ENCODE measurements at regions not wholly inside any gene's neighbourhood (a gene's known extent, or its start where the extent isn't known, plus 50 kb on each side); places are given as distances from the start of the nearest gene placed in this dataset.
A peak's percentile ranks its signal among the peaks of the same experiment; 100 is the strongest.

DNA sequence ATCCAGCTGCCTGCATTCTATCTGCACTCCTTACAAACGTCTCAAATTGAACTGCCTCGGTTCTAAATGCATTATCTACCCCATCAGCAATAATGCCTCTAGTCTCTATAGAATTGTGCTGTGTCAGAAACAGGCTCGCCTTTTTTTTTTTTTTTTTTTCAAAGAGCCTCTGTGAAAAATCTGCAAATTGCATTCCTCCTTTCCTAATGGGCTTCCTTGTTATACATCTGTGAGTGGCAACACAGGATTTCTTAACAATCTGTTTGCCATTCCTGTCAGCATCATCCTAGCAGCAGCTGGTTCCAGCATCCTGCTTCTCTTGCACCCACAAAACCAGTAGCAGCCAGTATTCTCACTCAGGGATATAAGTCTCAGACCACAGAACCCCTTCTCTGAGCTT lies 413.5 kb upstream of the SEMA3D start:
- no peak for TF ChIP-seq CTCF (IDR thresholded peaks at IDR 0.05)
- H3K9me3 Mint-ChIP-seq (ENCODE audit: low read depth), result peaks cover 13% of the 10 kb centered on the region
- no peak overlapping the region for H3K27ac Mint-ChIP-seq (ENCODE audit: unreplicated experiment)
- DNase-seq (ENCODE audit: low spot score), result no peak
- no peaks in the 10 kb centered on the region for H3K27me3 Mint-ChIP-seq (ENCODE audit: low read depth)
- peaks cover 18% of the 10 kb centered on the region for H3K4me1 Mint-ChIP-seq (ENCODE audit: low read depth)
- no peaks in the 10 kb centered on the region for H3K36me3 Mint-ChIP-seq (ENCODE audit: low read depth)
- no peak overlapping the region for H3K4me3 Mint-ChIP-seq (ENCODE audit: unreplicated experiment)

GRCh38 chr7:85596827-85597226 lies 410.0 kb upstream of the SEMA3D start:
- Mint-ChIP-seq H3K27me3 (ENCODE audit: low read depth) (no peaks in the 10 kb centered on the region), H3K4me1 (ENCODE audit: low read depth) (peaks cover 27% of the 10 kb centered on the region), H3K9me3 (ENCODE audit: low read depth) (no peaks in the 10 kb centered on the region), H3K36me3 (ENCODE audit: low read depth) (no peaks in the 10 kb centered on the region), H3K4me3 (ENCODE audit: unreplicated experiment) (no peak overlapping the region), H3K27ac (ENCODE audit: unreplicated experiment) (no peak overlapping the region)
- TF ChIP-seq CTCF (IDR thresholded peaks at IDR 0.05), result no peak
- DNase-seq (ENCODE audit: low spot score), result no peak

DNA sequence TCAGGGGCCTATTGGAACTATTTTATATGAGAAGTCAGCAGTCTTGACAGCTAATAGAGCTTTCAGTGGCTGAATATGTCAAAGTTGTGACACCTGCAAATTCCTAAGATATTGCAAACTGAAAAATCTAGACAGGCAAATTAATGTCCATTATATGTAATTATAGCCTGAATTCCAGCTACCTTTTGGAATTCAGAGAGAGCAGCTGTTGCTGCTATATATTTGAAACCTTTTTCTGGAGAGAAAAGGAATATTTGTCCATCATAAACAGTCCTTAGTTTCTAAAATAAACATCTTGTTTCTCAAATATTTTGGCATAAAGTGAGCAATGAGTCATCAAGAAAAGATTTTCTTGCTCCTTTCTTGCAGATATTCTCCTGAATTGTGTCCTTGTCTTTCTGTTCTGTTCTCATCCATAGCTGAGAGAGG lies 408.9 kb upstream of the SEMA3D start:
- H3K4me1 Mint-ChIP-seq (ENCODE audit: low read depth), result peaks cover 27% of the 10 kb centered on the region
- DNase-seq (ENCODE audit: low spot score), result no peak
- H3K27ac Mint-ChIP-seq (ENCODE audit: unreplicated experiment), result peak overlapping the region; percentile 59
- H3K9me3 Mint-ChIP-seq (ENCODE audit: low read depth), result no peaks in the 10 kb centered on the region
- no peak for TF ChIP-seq CTCF (IDR thresholded peaks at IDR 0.05)
- no peak overlapping the region for H3K4me3 Mint-ChIP-seq (ENCODE audit: unreplicated experiment)
- H3K36me3 Mint-ChIP-seq (ENCODE audit: low read depth), result no peaks in the 10 kb centered on the region
- no peaks in the 10 kb centered on the region for H3K27me3 Mint-ChIP-seq (ENCODE audit: low read depth)

- no peaks in the 10 kb centered on the region for H3K36me3 Mint-ChIP-seq (ENCODE audit: low read depth)
- peaks cover 27% of the 10 kb centered on the region for H3K4me1 Mint-ChIP-seq (ENCODE audit: low read depth)
- no peak overlapping the region for H3K27ac Mint-ChIP-seq (ENCODE audit: unreplicated experiment)
- no peak overlapping the region for H3K4me3 Mint-ChIP-seq (ENCODE audit: unreplicated experiment)
- H3K27me3 Mint-ChIP-seq (ENCODE audit: low read depth), result no peaks in the 10 kb centered on the region
- DNase-seq (ENCODE audit: low spot score), result no peak
- no peak for TF ChIP-seq CTCF (IDR thresholded peaks at IDR 0.05)
- no peaks in the 10 kb centered on the region for H3K9me3 Mint-ChIP-seq (ENCODE audit: low read depth)
Observed at GRCh38 chr7:85593355-85593754, 406.5 kb upstream of the SEMA3D start.

GRCh38 chr7:85587785-85588184 lies 400.9 kb upstream of the SEMA3D start:
- Mint-ChIP-seq H3K4me3 (ENCODE audit: unreplicated experiment) (no peak overlapping the region), H3K36me3 (ENCODE audit: low read depth) (no peaks in the 10 kb centered on the region), H3K4me1 (ENCODE audit: low read depth) (peaks cover 14% of the 10 kb centered on the region), H3K9me3 (ENCODE audit: low read depth) (no peaks in the 10 kb centered on the region), H3K27ac (ENCODE audit: unreplicated experiment) (no peak overlapping the region), H3K27me3 (ENCODE audit: low read depth) (no peaks in the 10 kb centered on the region)
- DNase-seq (ENCODE audit: low spot score), result no peak
- TF ChIP-seq CTCF (IDR thresholded peaks at IDR 0.05), result no peak
